HEK293 (cell line): ENCODE measurements at regions not wholly inside any gene's neighbourhood (a gene's known extent, or its start where the extent isn't known, plus 50 kb on each side); places are given as distances from the start of the nearest gene placed in this dataset.

Experiments used
- CTCF ChIA-PET: fragments of 350-600 bp; formaldehyde crosslinking; extraction: SDS; loops from one replicate; lab custom pipeline; 2021; ENCODE audit warnings: antibody characterized with exemption; lab: Yijun Ruan, JAX
- POLR2A ChIA-PET: fragments of 300-600 bp; formaldehyde crosslinking; extraction: SDS; loops from one replicate; lab custom pipeline; 2020; ENCODE audit warnings: antibody characterized with exemption, inconsistent platforms; lab: Yijun Ruan, JAX
- H3K27ac ChIP-seq: fragments of 200-500 bp; sonication (Bioruptor generic); 2 replicates; pipeline ENCODE4 v1.5.1; 2014; ENCODE audit warnings: low read depth, low read length, control low read depth, inconsistent platforms; ENCODE audit errors: extremely low read depth
- H3K36me3 ChIP-seq, 2 experiments: fragments of 200-500 bp in 1 of 2; sonication (Bioruptor generic) in 1 of 2; 1 replicate in 1 of 2; 2 replicates in 1 of 2; pipeline ENCODE4 v1.5.1; 2014 to 2017; ENCODE audit warnings: inconsistent platforms in 2 of 2, low read length in 2 of 2; ENCODE audit not compliant: control insufficient read depth in 2 of 2, insufficient read depth in 1 of 2
- H3K4me1 ChIP-seq: fragments of 200-500 bp; sonication (Bioruptor generic); 2 replicates; pipeline ENCODE4 v1.5.1; 2014; ENCODE audit warnings: mild to moderate bottlenecking, low read length, inconsistent platforms; ENCODE audit not compliant: control insufficient read depth, insufficient read depth
- H3K4me3 ChIP-seq: 2 replicates; pipeline ENCODE4 v1.5.1; 2011; ENCODE audit warnings: low read depth, mild to moderate bottlenecking, control low read depth, low read length, moderate library complexity
- H3K9me3 ChIP-seq: fragments of 200-500 bp; sonication (Bioruptor generic); 2 replicates; pipeline ENCODE4 v1.5.1; 2014; ENCODE audit warnings: low read depth, low read length, inconsistent platforms; ENCODE audit not compliant: control insufficient read depth, insufficient read depth
- OVOL3 ChIP-seq: fragments of 450-650 bp; formaldehyde crosslinking; IDR thresholded peaks from 2 replicates; pipeline ENCODE4 v1.5.1; 2016; ENCODE audit warnings: missing biosample characterization, missing genetic modification characterization
- RBAK ChIP-seq: fragments of 450-650 bp; formaldehyde crosslinking; IDR thresholded peaks from 2 replicates; pipeline ENCODE4 v1.5.1; 2016; ENCODE audit warnings: missing biosample characterization, missing genetic modification characterization
- SALL2 ChIP-seq: fragments of 450-650 bp; formaldehyde crosslinking; IDR thresholded peaks from 2 replicates; pipeline ENCODE4 v1.5.0; 2017; ENCODE audit warnings: missing biosample characterization, mild to moderate bottlenecking, missing genetic modification characterization, borderline replicate concordance
- YY1 ChIP-seq: fragments of 450-650 bp; formaldehyde crosslinking; IDR thresholded peaks from 2 replicates; pipeline ENCODE4 v1.5.1; 2018; ENCODE audit warnings: missing biosample characterization, missing genetic modification characterization
- ZBTB20 ChIP-seq: fragments of 450-650 bp; formaldehyde crosslinking; IDR thresholded peaks from 2 replicates; pipeline ENCODE4 v1.5.1; 2016; ENCODE audit warnings: missing biosample characterization, missing genetic modification characterization
- ZNF112 ChIP-seq: fragments of 450-650 bp; formaldehyde crosslinking; IDR thresholded peaks from 2 replicates; pipeline ENCODE4 v1.5.0; 2017; ENCODE audit warnings: missing biosample characterization, missing genetic modification characterization
- ZNF16 ChIP-seq: fragments of 450-650 bp; formaldehyde crosslinking; IDR thresholded peaks from 2 replicates; pipeline ENCODE4 v1.5.1; 2016; ENCODE audit warnings: low read depth, missing biosample characterization, missing genetic modification characterization
- ZNF184 ChIP-seq: fragments of 450-650 bp; IDR thresholded peaks from 2 replicates; pipeline ENCODE4 v1.5.1; 2018; ENCODE audit warnings: missing biosample characterization, mild to moderate bottlenecking, missing genetic modification characterization
- ZNF214 ChIP-seq: fragments of 450-650 bp; formaldehyde crosslinking; IDR thresholded peaks from 2 replicates; pipeline ENCODE4 v1.5.1; 2017; ENCODE audit warnings: missing biosample characterization, mild to moderate bottlenecking, missing genetic modification characterization, borderline replicate concordance
- ZNF223 ChIP-seq: fragments of 450-650 bp; formaldehyde crosslinking; IDR thresholded peaks from 2 replicates; pipeline ENCODE4 v1.5.1; 2016; ENCODE audit warnings: missing biosample characterization, missing genetic modification characterization
- ZNF302 ChIP-seq: fragments of 450-650 bp; formaldehyde crosslinking; IDR thresholded peaks from 2 replicates; pipeline ENCODE4 v1.5.1; 2016; ENCODE audit warnings: missing biosample characterization, missing genetic modification characterization, low read depth
- ZNF350 ChIP-seq: fragments of 450-650 bp; formaldehyde crosslinking; IDR thresholded peaks from 2 replicates; pipeline ENCODE4 v1.5.0; 2017; ENCODE audit warnings: missing biosample characterization, mild to moderate bottlenecking, missing genetic modification characterization
- ZNF404 ChIP-seq: fragments of 450-650 bp; formaldehyde crosslinking; IDR thresholded peaks from 2 replicates; pipeline ENCODE4 v1.5.1; 2017; ENCODE audit warnings: missing biosample characterization, missing genetic modification characterization
- ZNF488 ChIP-seq: fragments of 450-650 bp; formaldehyde crosslinking; IDR thresholded peaks from 2 replicates; pipeline ENCODE4 v1.5.1; 2016; ENCODE audit warnings: missing biosample characterization, missing genetic modification characterization
- ZNF513 ChIP-seq: fragments of 450-650 bp; IDR thresholded peaks from 2 replicates; pipeline ENCODE4 v1.5.1; 2018; ENCODE audit warnings: missing biosample characterization, missing genetic modification characterization
- ZNF518A ChIP-seq: fragments of 450-650 bp; formaldehyde crosslinking; conservative IDR thresholded peaks from 2 replicates; pipeline ENCODE4 v1.5.1; 2016; ENCODE audit warnings: low read depth, missing biosample characterization, missing genetic modification characterization
- ZNF704 ChIP-seq: fragments of 450-650 bp; formaldehyde crosslinking; IDR thresholded peaks from 2 replicates; pipeline ENCODE4 v1.5.1; 2016; ENCODE audit warnings: missing biosample characterization, missing genetic modification characterization
- ZNF776 ChIP-seq: fragments of 450-650 bp; formaldehyde crosslinking; IDR thresholded peaks from 2 replicates; pipeline ENCODE4 v1.5.0; 2017; ENCODE audit warnings: missing biosample characterization, missing genetic modification characterization, borderline replicate concordance

GRCh38 chr5:30572279-30572678 lies 621.2 kb upstream of the CDH6 start (continued):
- TF ChIP-seq ZNF518A (no peak), ZBTB20 (tag by site-specific recombination) (no peak), ZNF350 (tag by site-specific recombination) (no peak), YY1 (tag by site-specific recombination) (no peak), ZNF112 (tag by site-specific recombination) (no peak), SALL2 (no peak), ZNF513 (tag by site-specific recombination) (no peak), ZNF404 (tag by site-specific recombination) (no peak), ZNF184 (tag by site-specific recombination) (no peak), ZNF16 (tag by site-specific recombination) (no peak), ZNF776 (tag by site-specific recombination) (no peak), ZNF488 (no peak), ZNF223 (tag by site-specific recombination) (no peak)
- TF ChIP-seq, all 188 proteins: peak for 0

GRCh38 chr5:30561771-30562170 lies 631.7 kb upstream of the CDH6 start:
- Histone ChIP-seq H3K4me1 (no peaks in the 10 kb centered on the region), H3K27ac (no peak overlapping the region), H3K9me3 (no peaks in the 10 kb centered on the region; the same call in 1 of the 2 replicates), H3K36me3 (no peaks in the 10 kb centered on the region), H3K4me3 (no peak overlapping the region)
- ChIA-PET POLR2A (no interaction called here), CTCF (no interaction called here)
- TF ChIP-seq YY1 (tag by site-specific recombination) (no peak), OVOL3 (tag by site-specific recombination) (no peak), ZNF704 (tag by site-specific recombination) (no peak), ZNF302 (tag by site-specific recombination) (no peak), RBAK (tag by site-specific recombination) (no peak), ZNF214 (tag by site-specific recombination) (no peak)
